Loucy (cell line): ENCODE measurements at regions not wholly inside any gene's neighbourhood (a gene's known extent, or its start where the extent isn't known, plus 50 kb on each side); places are given as distances from the start of the nearest gene placed in this dataset.

ENCODE experiments used
- H2AFZ ChIP-seq: fragments of 200-600 bp; sonication (generic); 2 replicates; pipeline ENCODE4 v1.6.0; 2016; ENCODE audit warnings: antibody characterized with exemption, mild to moderate bottlenecking, low read length, moderate library complexity
- H3F3A ChIP-seq: fragments of 200-600 bp; 2 replicates; pipeline ENCODE4 v1.6.0; 2016; ENCODE audit warnings: antibody characterized with exemption, low read depth, mild to moderate bottlenecking
- H3K27me3 ChIP-seq: fragments of 200-600 bp; sonication (generic); 2 replicates; pipeline ENCODE4 v1.6.1; 2014; ENCODE audit warnings: low read length, mild to moderate bottlenecking; ENCODE audit not compliant: insufficient read depth, poor library complexity, severe bottlenecking
- H3K36me3 ChIP-seq: fragments of 200-600 bp; sonication (generic); 2 replicates; pipeline ENCODE4 v1.6.1; 2016; ENCODE audit warnings: low read length; ENCODE audit not compliant: insufficient read depth
- H3K4me1 ChIP-seq: fragments of 200-600 bp; sonication (generic); 2 replicates; pipeline ENCODE4 v1.5.1; 2014; ENCODE audit warnings: low read length, mild to moderate bottlenecking; ENCODE audit not compliant: insufficient read depth, poor library complexity, severe bottlenecking
- H3K4me2 ChIP-seq: fragments of 200-600 bp; sonication (generic); 2 replicates; pipeline ENCODE4 v1.6.0; 2014; ENCODE audit warnings: antibody characterized with exemption, low read length, low read depth, mild to moderate bottlenecking; ENCODE audit not compliant: poor library complexity, severe bottlenecking
- H3K4me3 ChIP-seq: fragments of 200-600 bp; sonication (generic); 2 replicates; pipeline ENCODE4 v1.5.1; 2014; ENCODE audit warnings: low read length, mild to moderate bottlenecking, mixed read lengths; ENCODE audit not compliant: poor library complexity, severe bottlenecking
- H3K79me2 ChIP-seq: fragments of 200-600 bp; sonication (generic); 2 replicates; pipeline ENCODE4 v1.6.1; 2014; ENCODE audit warnings: low read length; ENCODE audit not compliant: insufficient read depth
- H3K9ac ChIP-seq: fragments of 200-600 bp; sonication (generic); 2 replicates; pipeline ENCODE4 v1.6.0; 2014; ENCODE audit warnings: mild to moderate bottlenecking, low read depth, low read length, moderate library complexity; ENCODE audit not compliant: poor library complexity, severe bottlenecking
- H3K9me2 ChIP-seq: fragments of 200-600 bp; sonication (generic); replicated peaks from 2 replicates; pipeline ENCODE4 v1.6.1; 2016; ENCODE audit warnings: low read depth, low read length, mixed read lengths
- H3K9me3 ChIP-seq: fragments of 200-600 bp; sonication (generic); 2 replicates; pipeline ENCODE4 v1.6.1; 2014; ENCODE audit warnings: mild to moderate bottlenecking, antibody characterized with exemption, low read length, low read depth; ENCODE audit not compliant: insufficient read depth
- H4K20me1 ChIP-seq: fragments of 200-600 bp; sonication (generic); 2 replicates; pipeline ENCODE4 v1.6.0; 2014; ENCODE audit warnings: antibody characterized with exemption, low read length, mild to moderate bottlenecking; ENCODE audit not compliant: insufficient read depth, poor library complexity, severe bottlenecking
- EZH2phosphoT487 ChIP-seq: fragments of 200-600 bp; IDR thresholded peaks from 2 replicates; pipeline ENCODE4 v1.6.1; 2018; ENCODE audit warnings: antibody characterized with exemption, mild to moderate bottlenecking, moderate library complexity, borderline replicate concordance
- TF ChIP-seq, protein P1 (sequence below): fragments of 200-600 bp; sonication (generic); conservative IDR thresholded peaks from 2 replicates; pipeline ENCODE4 v1.5.1; 2014; ENCODE audit warnings: mild to moderate bottlenecking, antibody characterized with exemption, low read length

DNA sequence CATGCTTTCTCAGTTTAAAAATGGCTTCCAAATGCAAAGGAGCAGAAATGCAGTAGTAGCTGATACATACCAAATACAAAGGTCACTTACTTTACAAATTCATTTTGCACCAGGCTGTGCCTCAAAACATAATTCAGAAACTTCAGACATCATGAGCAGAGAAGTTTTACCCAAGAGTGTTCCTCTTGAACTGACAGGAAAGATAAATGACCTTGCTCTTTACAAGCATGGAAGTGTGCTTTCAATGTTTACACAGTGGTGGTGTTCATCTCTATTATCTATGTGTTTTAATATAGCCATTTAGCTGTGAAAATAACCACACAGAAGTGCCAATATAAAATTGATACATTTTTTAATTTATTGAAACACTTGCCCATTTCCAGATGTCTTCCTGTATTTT, 383.4 kb downstream of the ANKRD50 start:
- Histone ChIP-seq H3K27me3 (no peaks in the 10 kb centered on the region), H4K20me1 (no peaks in the 10 kb centered on the region), H3K36me3 (no peaks in the 10 kb centered on the region), H3K4me2 (no peak overlapping the region), H3K79me2 (no peaks in the 10 kb centered on the region), H3K9ac (no peak overlapping the region), H3K9me2 (no peaks in the 10 kb centered on the region), H3K4me1 (peaks cover under 1% of the 10 kb centered on the region), H3K4me3 (no peak overlapping the region), H2AFZ (peak overlapping the region; percentile 66; the same call in 1 of the 2 replicates), H3F3A (no peaks in the 10 kb centered on the region), H3K9me3 (no peaks in the 10 kb centered on the region)
- no peak for TF ChIP-seq EZH2phosphoT487
- TF ChIP-seq, protein P1, sequence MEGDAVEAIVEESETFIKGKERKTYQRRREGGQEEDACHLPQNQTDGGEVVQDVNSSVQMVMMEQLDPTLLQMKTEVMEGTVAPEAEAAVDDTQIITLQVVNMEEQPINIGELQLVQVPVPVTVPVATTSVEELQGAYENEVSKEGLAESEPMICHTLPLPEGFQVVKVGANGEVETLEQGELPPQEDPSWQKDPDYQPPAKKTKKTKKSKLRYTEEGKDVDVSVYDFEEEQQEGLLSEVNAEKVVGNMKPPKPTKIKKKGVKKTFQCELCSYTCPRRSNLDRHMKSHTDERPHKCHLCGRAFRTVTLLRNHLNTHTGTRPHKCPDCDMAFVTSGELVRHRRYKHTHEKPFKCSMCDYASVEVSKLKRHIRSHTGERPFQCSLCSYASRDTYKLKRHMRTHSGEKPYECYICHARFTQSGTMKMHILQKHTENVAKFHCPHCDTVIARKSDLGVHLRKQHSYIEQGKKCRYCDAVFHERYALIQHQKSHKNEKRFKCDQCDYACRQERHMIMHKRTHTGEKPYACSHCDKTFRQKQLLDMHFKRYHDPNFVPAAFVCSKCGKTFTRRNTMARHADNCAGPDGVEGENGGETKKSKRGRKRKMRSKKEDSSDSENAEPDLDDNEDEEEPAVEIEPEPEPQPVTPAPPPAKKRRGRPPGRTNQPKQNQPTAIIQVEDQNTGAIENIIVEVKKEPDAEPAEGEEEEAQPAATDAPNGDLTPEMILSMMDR = no peak

DNA sequence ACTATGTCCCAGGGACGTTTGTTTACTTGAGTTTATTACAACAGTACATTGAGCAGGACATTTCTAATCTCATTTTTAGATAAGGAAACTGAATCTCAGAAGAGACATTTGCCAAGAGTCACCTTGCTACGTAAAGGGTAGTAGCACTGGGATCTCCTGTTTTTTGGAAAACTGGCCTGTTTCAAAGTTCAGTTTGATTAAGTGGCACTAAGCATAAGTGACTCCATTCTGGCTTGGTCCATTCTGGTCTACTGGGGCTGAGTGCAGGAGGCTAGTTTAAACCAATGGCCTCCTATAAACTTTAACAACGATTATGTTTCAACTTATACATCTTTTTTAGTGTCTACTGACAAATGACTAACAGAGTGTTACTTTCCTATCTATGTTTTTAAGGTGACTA, 382.5 kb downstream of the ANKRD50 start:
- Histone ChIP-seq H3K79me2 (no peaks in the 10 kb centered on the region), H3K4me1 (peaks cover 7% of the 10 kb centered on the region), H3K9me2 (no peaks in the 10 kb centered on the region)

DNA sequence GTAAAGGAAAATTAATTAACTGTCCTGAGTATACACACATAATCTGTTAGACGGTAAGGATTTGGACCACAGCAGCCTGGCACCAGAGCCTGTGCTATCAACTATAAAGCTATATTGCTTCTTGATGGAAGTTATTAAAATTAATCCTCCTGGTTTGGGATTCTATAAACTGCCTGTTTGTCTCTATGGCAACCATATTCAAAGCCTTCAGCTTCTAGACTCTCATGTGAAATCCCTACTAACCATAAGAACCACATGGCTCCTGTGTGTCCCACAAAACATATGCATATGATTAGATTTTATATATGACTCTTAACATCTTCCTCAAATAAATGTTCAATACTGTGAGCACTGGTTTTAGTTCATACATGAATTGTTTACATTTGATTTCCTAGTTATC, 380.8 kb downstream of the ANKRD50 start:
- peaks cover 21% of the 10 kb centered on the region for H3K4me1 ChIP-seq
- H3K9me2 ChIP-seq = no peaks in the 10 kb centered on the region
- no peak overlapping the region for H3K4me2 ChIP-seq
- H3K9ac ChIP-seq = no peak overlapping the region
- no peaks in the 10 kb centered on the region for H3K79me2 ChIP-seq
- H4K20me1 ChIP-seq = no peaks in the 10 kb centered on the region
- H3K4me3 ChIP-seq = no peak overlapping the region
- H3K9me3 ChIP-seq = no peaks in the 10 kb centered on the region
- no peak for TF ChIP-seq EZH2phosphoT487
- TF ChIP-seq, protein P1 = no peak
- no peaks in the 10 kb centered on the region for H3F3A ChIP-seq
- H3K27me3 ChIP-seq = no peaks in the 10 kb centered on the region
- no peak overlapping the region for H2AFZ ChIP-seq
- no peaks in the 10 kb centered on the region for H3K36me3 ChIP-seq

More for the DNA sequence above, 382.5 kb downstream of the ANKRD50 start:
- Histone ChIP-seq H4K20me1 (no peaks in the 10 kb centered on the region), H3K36me3 (no peaks in the 10 kb centered on the region), H3K4me3 (no peak overlapping the region), H2AFZ (no peak overlapping the region), H3K9me3 (no peaks in the 10 kb centered on the region), H3K27me3 (no peaks in the 10 kb centered on the region), H3K9ac (no peak overlapping the region), H3F3A (no peaks in the 10 kb centered on the region), H3K4me2 (no peak overlapping the region)
- TF ChIP-seq, protein P1 = no peak
- TF ChIP-seq EZH2phosphoT487 = no peak
